GM18909 (cell line): ENCODE measurements at regions not wholly inside any gene's neighbourhood (a gene's known extent, or its start where the extent isn't known, plus 50 kb on each side); places are given as distances from the start of the nearest gene placed in this dataset.

ENCODE experiments used
- ATAC-seq: cut with Tn5 transposase; IDR thresholded peaks from one replicate; pipeline ENCODE4 v1.9.1; 2021; ENCODE audit warnings: mild to moderate bottlenecking; ENCODE audit not compliant: unreplicated experiment, poor library complexity

GRCh38 chr12:67827820-67828383, 161.3 kb upstream of the IFNG-AS1 start:
- no peak for ATAC-seq

- no peak for ATAC-seq
Observed at GRCh38 chr12:67829896-67830295, 159.4 kb upstream of the IFNG-AS1 start.

- ATAC-seq: no peak
Observed at GRCh38 chr12:67832155-67832554, 157.1 kb upstream of the IFNG-AS1 start.

GRCh38 chr12:67833602-67834001, 155.6 kb upstream of the IFNG-AS1 start:
- no peak for ATAC-seq

- ATAC-seq: no peak
Observed at GRCh38 chr12:67837876-67838275, 151.4 kb upstream of the IFNG-AS1 start.

GRCh38 chr12:67842124-67842523, 147.1 kb upstream of the IFNG-AS1 start:
- ATAC-seq: no peak

- no peak for ATAC-seq
Observed at GRCh38 chr12:67843257-67843656, 146.0 kb upstream of the IFNG-AS1 start.

GRCh38 chr12:67852701-67853100, 136.5 kb upstream of the IFNG-AS1 start:
- no peak for ATAC-seq

GRCh38 chr12:67853204-67853603, 136.0 kb upstream of the IFNG-AS1 start:
- no peak for ATAC-seq

- ATAC-seq: no peak
Observed at GRCh38 chr12:67854351-67854750, 134.9 kb upstream of the IFNG-AS1 start.

GRCh38 chr12:67855103-67855502, 134.1 kb upstream of the IFNG-AS1 start:
- ATAC-seq: no peak

GRCh38 chr12:67871231-67871630, 118.0 kb upstream of the IFNG-AS1 start:
- ATAC-seq: no peak

- no peak for ATAC-seq
Observed at GRCh38 chr12:67873355-67873754, 115.9 kb upstream of the IFNG-AS1 start.

GRCh38 chr12:67876305-67876915, 112.8 kb upstream of the IFNG-AS1 start:
- ATAC-seq: no peak

GRCh38 chr12:67877727-67878126, 111.5 kb upstream of the IFNG-AS1 start:
- ATAC-seq: no peak

- ATAC-seq: no peak
Observed at GRCh38 chr12:67879937-67880336, 109.3 kb upstream of the IFNG-AS1 start.

- ATAC-seq: no peak
Observed at GRCh38 chr12:67881565-67881964, 107.7 kb upstream of the IFNG-AS1 start.

GRCh38 chr12:67884596-67884995, 104.7 kb upstream of the IFNG-AS1 start:
- no peak for ATAC-seq

- no peak for ATAC-seq
Observed at GRCh38 chr12:67885375-67886169, 103.7 kb upstream of the IFNG-AS1 start.

- no peak for ATAC-seq
Observed at GRCh38 chr12:67887065-67887464, 102.2 kb upstream of the IFNG-AS1 start.

GRCh38 chr12:67889931-67890330, 99.3 kb upstream of the IFNG-AS1 start:
- ATAC-seq: no peak
